Neural cell (in vitro differentiated cells): ENCODE measurements at regions not wholly inside any gene's neighbourhood (a gene's known extent, or its start where the extent isn't known, plus 50 kb on each side); places are given as distances from the start of the nearest gene placed in this dataset.

Experiments
- H2AFZ ChIP-seq: fragments of 200-600, 300-800 bp; sonication (generic), shearing (Covaris generic); 2 replicates; pipeline ENCODE4 v1.6.0; 2014; ENCODE audit warnings: low read depth, mild to moderate bottlenecking, antibody characterized with exemption, low read length, moderate library complexity
- H3F3A ChIP-seq: fragments of 200-600 bp; shearing (Covaris generic); 2 replicates; pipeline ENCODE4 v1.6.1; 2016; ENCODE audit warnings: mild to moderate bottlenecking, moderate library complexity, mixed read lengths, antibody characterized with exemption, low read length; ENCODE audit not compliant: insufficient read depth, poor library complexity, severe bottlenecking
- H3K27ac ChIP-seq: fragments of 200-600, 300-800 bp; sonication (generic), shearing (Covaris generic); 2 replicates; pipeline ENCODE4 v1.5.1; 2014; ENCODE audit warnings: mild to moderate bottlenecking, low read length, moderate library complexity
- H3K27me3 ChIP-seq: fragments of 300-800, 200-600 bp; sonication (generic), shearing (Covaris generic); 2 replicates; pipeline ENCODE4 v1.6.0; 2014; ENCODE audit warnings: mild to moderate bottlenecking, low read depth, low read length, moderate library complexity; ENCODE audit not compliant: insufficient read depth
- H3K36me3 ChIP-seq: fragments of 300-800, 200-600 bp; sonication (generic), shearing (Covaris generic); 2 replicates; pipeline ENCODE4 v1.5.1; 2014; ENCODE audit warnings: mild to moderate bottlenecking, antibody characterized with exemption, low read length, moderate library complexity; ENCODE audit not compliant: insufficient read depth
- H3K4me2 ChIP-seq: fragments of 300-800, 200-600 bp; sonication (generic), shearing (Covaris generic); 2 replicates; pipeline ENCODE4 v1.6.0; 2014; ENCODE audit warnings: mild to moderate bottlenecking, low read length
- H3K4me3 ChIP-seq: fragments of 300-800, 200-600 bp; sonication (generic), shearing (Covaris generic); 2 replicates; pipeline ENCODE4 v1.5.1; 2014; ENCODE audit warnings: mild to moderate bottlenecking, low read length, moderate library complexity
- H3K79me2 ChIP-seq: fragments of 200-600 bp; shearing (Covaris generic); replicated peaks from 2 replicates; pipeline ENCODE4 v1.6.0; 2014; ENCODE audit warnings: mild to moderate bottlenecking, low read length, moderate library complexity; ENCODE audit not compliant: insufficient read depth
- H3K9ac ChIP-seq: fragments of 300-800, 200-600 bp; sonication (generic), shearing (Covaris generic); 2 replicates; pipeline ENCODE4 v1.6.1; 2016; ENCODE audit warnings: mild to moderate bottlenecking, low read length, mixed read lengths
- H3K9me2 ChIP-seq: fragments of 200-600 bp; shearing (Covaris generic); 2 replicates; pipeline ENCODE4 v1.6.1; 2016; ENCODE audit warnings: mild to moderate bottlenecking, low read length, mixed read lengths; ENCODE audit not compliant: insufficient read depth
- H3K9me3 ChIP-seq: fragments of 200-600, 300-800 bp; sonication (generic), shearing (Covaris generic); 2 replicates; pipeline ENCODE4 v1.6.1; 2016; ENCODE audit warnings: mild to moderate bottlenecking, mixed run types, low read length, moderate library complexity, mixed read lengths
- H4K20me1 ChIP-seq: fragments of 200-600 bp; shearing (Covaris generic); 2 replicates; pipeline ENCODE4 v1.6.1; 2016; ENCODE audit warnings: mild to moderate bottlenecking, mixed run types; ENCODE audit not compliant: insufficient read depth
- CTCF ChIP-seq: fragments of 450-650 bp; IDR thresholded peaks from 2 replicates; pipeline ENCODE4 v1.5.1; 2014; ENCODE audit warnings: antibody characterized with exemption, mild to moderate bottlenecking, moderate library complexity; ENCODE audit not compliant: poor library complexity, severe bottlenecking
- EP300 ChIP-seq: fragments of 450-650 bp; conservative IDR thresholded peaks from 2 replicates; pipeline ENCODE4 v1.6.1; 2014; ENCODE audit warnings: antibody characterized with exemption, mild to moderate bottlenecking, moderate library complexity; ENCODE audit not compliant: poor library complexity, severe bottlenecking
- EZH2 ChIP-seq: fragments of 200-600, 300-800 bp; shearing (Covaris generic), sonication (generic); IDR thresholded peaks from 2 replicates; pipeline ENCODE4 v1.6.1; 2014; ENCODE audit warnings: antibody characterized with exemption, low read length, borderline replicate concordance, mild to moderate bottlenecking; ENCODE audit not compliant: insufficient read depth, poor library complexity, severe bottlenecking
- MXI1 ChIP-seq: fragments of 450-650 bp; conservative IDR thresholded peaks from 2 replicates; pipeline ENCODE4 v1.6.1; 2014; ENCODE audit warnings: antibody characterized with exemption, mild to moderate bottlenecking; ENCODE audit not compliant: poor library complexity, severe bottlenecking
- POLR2AphosphoS5 ChIP-seq: IDR thresholded peaks from 2 replicates; pipeline ENCODE4 v1.6.1; 2012
- RAD21 ChIP-seq: fragments of 450-650 bp; conservative IDR thresholded peaks from 2 replicates; pipeline ENCODE4 v1.6.1; 2014; ENCODE audit warnings: antibody characterized with exemption, mild to moderate bottlenecking, moderate library complexity
- REST ChIP-seq: IDR thresholded peaks from 2 replicates; pipeline ENCODE4 v1.6.1; 2012; ENCODE audit warnings: borderline replicate concordance
- SMC3 ChIP-seq: fragments of 450-650 bp; conservative IDR thresholded peaks from 2 replicates; pipeline ENCODE4 v1.6.1; 2014; ENCODE audit warnings: antibody characterized with exemption, mild to moderate bottlenecking, moderate library complexity; ENCODE audit not compliant: poor library complexity
- TAF1 ChIP-seq: IDR thresholded peaks from 2 replicates; pipeline ENCODE4 v1.6.1; 2012; ENCODE audit warnings: low read depth

- no peaks in the 10 kb centered on the region for H3K36me3 ChIP-seq
- no peak for TF ChIP-seq MXI1
- no peak for TF ChIP-seq EZH2
- no peak for TF ChIP-seq REST
- TF ChIP-seq RAD21 = no peak
- no peak for TF ChIP-seq CTCF
- TF ChIP-seq TAF1 = no peak
- TF ChIP-seq EP300 = no peak
- TF ChIP-seq SMC3 = no peak
- no peak for TF ChIP-seq POLR2AphosphoS5
- H3K27ac ChIP-seq = no peak overlapping the region
- H3K4me3 ChIP-seq = no peak overlapping the region
- no peaks in the 10 kb centered on the region for H3K27me3 ChIP-seq
- no peak overlapping the region for H2AFZ ChIP-seq
- no peaks in the 10 kb centered on the region for H3K79me2 ChIP-seq
- H3K9ac ChIP-seq = no peak overlapping the region
- H3K9me2 ChIP-seq = no peaks in the 10 kb centered on the region
- H3F3A ChIP-seq = no peaks in the 10 kb centered on the region
- H3K9me3 ChIP-seq = peaks cover 4% of the 10 kb centered on the region
- H3K4me2 ChIP-seq = no peak overlapping the region
- H4K20me1 ChIP-seq = no peaks in the 10 kb centered on the region
Measured at GRCh38 chr10:8245814-8246142, 191.3 kb downstream of the GATA3 start.

GRCh38 chr10:8246548-8246947, 192.1 kb downstream of the GATA3 start:
- peaks cover 4% of the 10 kb centered on the region for H3K9me3 ChIP-seq
- no peak overlapping the region for H3K9ac ChIP-seq
- H3K27me3 ChIP-seq = no peaks in the 10 kb centered on the region
- no peak overlapping the region for H3K4me2 ChIP-seq
- H3K4me3 ChIP-seq = no peak overlapping the region
- TF ChIP-seq CTCF (no peak), REST (no peak), EZH2 (no peak), RAD21 (no peak), EP300 (no peak), TAF1 (no peak), MXI1 (no peak), POLR2AphosphoS5 (no peak), SMC3 (no peak)
- no peaks in the 10 kb centered on the region for H3K9me2 ChIP-seq
- H3F3A ChIP-seq = no peaks in the 10 kb centered on the region
- no peak overlapping the region for H2AFZ ChIP-seq
- no peaks in the 10 kb centered on the region for H3K79me2 ChIP-seq
- no peaks in the 10 kb centered on the region for H3K36me3 ChIP-seq
- no peaks in the 10 kb centered on the region for H4K20me1 ChIP-seq
- no peak overlapping the region for H3K27ac ChIP-seq
